GM21717 (cell line): ENCODE measurements at regions not wholly inside any gene's neighbourhood (a gene's known extent, or its start where the extent isn't known, plus 50 kb on each side); places are given as distances from the start of the nearest gene placed in this dataset.
"Not testable (repeated sequence)": the region's sequence is repeated elsewhere in the genome, so short reads cannot be mapped to it uniquely, and the experiment has no call there.

Experiments used
- ATAC-seq: cut with Tn5 transposase; IDR thresholded peaks from one replicate; pipeline ENCODE4 v1.9.1; 2021; ENCODE audit warnings: mild to moderate bottlenecking, moderate library complexity; ENCODE audit not compliant: unreplicated experiment

DNA sequence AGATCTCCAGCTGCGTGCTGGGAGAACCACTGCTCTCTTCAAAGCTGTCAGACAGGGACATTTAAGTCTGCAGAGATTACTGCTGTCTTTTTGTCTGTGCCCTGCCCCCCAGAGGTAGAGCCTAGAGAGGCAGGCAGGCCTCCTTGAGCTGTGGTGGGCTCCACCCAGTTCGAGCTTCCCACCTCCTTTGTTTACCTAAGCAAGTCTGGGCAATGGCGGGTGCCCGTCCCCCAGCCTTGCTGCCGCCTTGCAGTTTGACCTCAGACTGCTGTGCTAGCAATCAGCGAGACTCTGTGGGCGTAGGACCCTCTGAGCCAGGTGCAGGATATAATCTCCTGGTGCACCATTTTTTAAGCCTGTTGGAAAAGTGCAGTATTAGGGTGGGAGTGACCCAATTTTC lies 128.6 kb downstream of the ACTR3 start:
- not testable (repeated sequence) for ATAC-seq

DNA sequence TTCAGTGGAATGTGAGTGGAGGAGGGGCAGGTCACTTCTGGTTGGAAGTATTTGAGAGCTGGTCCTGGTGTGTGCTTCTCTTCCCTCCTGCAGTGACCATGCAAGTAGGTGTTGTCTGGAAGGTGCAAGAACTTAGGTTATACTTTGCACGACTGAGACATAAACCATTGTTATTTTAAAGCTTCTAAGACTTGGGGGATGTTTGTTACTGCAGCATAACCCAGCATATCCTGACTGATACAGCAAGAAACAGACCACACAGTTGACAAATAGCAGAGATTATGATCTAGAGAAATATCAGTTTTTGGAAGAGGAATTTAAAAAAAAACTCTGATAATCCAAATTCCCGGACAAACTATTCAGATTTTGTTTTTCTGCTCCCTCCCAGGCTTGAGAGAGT lies 130.8 kb downstream of the ACTR3 start:
- ATAC-seq, result no peak

DNA sequence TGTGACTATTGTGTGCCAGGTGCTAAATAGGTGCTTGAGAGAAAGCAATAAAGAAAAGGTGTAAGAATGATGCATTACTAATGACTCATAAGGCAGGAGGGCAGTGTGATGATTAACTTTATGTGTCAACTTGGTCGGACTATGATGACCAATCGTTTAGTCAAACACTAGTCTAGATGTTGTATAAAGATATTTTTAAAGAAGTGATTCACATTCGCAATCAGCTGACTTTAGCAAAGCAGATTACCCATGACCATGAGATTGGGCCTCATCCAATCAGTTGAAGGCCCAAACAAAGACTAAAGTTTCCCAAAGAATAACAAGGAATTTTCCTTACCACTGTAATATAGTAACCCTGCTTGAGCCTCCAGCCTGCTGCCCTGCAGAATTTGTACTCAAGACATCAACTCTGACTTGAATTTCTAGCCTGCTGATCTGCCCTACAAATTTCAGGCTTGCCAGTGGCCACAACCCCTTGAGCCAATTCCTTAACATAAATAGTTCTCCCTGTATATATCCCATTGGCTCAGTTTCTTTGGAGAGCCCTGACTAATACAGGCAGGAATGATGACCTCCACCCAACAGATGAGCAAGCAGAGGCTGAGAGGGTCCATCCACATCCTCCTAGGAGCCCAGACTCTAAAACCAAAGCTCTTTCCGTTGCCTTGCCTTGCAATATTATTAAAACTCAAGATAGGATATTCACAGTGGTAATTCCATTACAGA lies 132.6 kb downstream of the ACTR3 start:
- ATAC-seq, result no peak

DNA sequence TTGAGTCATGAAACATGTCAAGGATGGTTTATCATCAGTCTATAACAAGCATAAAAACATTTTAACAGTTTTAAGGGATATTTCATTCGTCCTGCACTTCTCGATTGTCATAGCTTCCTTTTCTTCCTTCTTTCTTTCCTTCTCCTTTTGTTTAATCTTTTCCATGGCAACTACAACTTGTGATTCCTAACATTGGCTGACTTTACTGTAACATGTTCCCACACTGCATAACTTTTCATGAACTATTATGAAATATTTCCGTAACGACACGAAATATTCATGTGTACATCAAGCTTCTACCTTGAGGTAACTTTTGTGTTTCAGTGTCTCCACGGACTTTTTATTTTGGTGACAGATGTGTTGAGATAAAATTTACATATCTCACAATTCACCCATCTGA lies 134.4 kb downstream of the ACTR3 start:
- ATAC-seq, result no peak

DNA sequence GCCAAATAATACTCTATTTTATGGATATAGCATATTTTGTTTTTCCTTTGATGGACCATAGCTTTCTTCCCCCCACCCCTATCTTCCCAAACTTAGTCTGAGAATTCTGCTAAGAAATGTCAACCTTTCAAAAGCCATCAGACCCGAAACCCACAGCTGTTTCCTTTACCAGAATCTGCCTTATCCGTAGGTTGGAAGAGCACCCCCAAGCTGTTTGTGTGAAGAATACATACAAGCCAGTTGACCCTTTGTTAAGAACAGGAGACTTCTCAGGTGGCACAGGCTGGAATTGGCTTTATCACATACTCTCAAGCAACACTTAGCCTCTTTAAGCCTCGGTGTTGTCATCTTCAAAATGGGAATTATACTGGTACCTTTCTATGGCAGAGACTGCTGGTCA lies 135.1 kb downstream of the ACTR3 start:
- ATAC-seq, result no peak

DNA sequence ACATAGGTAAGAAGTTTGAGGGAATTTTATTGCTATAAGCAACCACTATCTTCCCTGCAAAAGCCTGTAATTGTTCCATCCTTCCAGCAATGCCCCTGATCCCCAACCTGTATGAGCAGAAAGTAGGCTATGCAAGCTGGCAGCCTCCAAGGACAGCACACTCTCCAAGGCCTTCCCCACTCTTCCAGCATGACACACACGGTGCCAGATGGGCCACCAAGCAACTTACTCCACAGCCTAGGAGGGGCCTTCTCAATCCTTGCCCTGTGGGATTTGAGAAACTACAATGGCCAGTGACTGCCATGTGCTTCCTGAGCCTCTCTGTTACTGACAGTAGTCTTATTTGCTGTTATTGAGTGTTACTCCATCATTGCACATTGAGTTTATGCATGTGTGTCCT lies 137.5 kb downstream of the ACTR3 start:
- ATAC-seq, result no peak

DNA sequence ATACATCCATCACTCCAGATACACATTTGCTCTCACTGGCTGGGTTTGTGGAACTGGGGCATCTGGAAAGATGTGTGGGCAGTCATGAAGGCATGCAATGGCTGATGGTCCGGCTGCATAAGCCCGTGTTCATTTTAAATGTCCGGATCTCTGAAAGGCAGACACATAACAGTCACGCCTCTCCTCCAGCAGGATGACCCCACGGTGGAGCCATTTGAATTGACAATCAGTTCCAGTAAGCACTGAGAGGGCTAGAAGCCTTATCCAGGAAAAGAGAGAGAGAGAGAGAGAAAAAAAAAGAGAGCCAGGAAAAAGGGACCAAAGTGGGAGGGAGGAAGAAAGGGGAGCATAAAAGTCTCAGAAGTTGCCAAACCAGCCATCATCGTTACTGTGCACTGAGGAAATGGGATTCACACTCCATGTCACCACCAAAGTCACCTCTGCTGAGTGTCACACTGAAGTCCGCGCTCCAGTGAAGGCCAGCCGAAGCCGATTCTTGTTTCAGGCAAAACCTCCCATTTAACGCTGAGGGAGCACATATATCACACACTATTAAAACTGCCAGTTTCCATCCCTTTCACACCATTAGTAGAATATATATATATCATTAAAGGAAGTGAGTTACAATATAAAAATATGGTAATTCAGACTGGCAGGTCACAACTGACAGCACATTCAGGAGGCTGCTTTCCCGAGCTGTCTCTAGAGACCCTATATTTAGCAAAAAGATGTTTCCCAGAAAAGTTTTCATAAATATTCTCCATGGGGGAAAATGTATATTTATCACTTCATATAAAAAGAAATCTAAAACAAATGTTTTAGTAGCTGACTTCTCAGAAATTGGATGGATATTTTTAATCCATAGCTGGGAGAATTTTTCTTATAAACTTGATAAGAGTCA lies 142.0 kb downstream of the ACTR3 start:
- ATAC-seq, result no peak

DNA sequence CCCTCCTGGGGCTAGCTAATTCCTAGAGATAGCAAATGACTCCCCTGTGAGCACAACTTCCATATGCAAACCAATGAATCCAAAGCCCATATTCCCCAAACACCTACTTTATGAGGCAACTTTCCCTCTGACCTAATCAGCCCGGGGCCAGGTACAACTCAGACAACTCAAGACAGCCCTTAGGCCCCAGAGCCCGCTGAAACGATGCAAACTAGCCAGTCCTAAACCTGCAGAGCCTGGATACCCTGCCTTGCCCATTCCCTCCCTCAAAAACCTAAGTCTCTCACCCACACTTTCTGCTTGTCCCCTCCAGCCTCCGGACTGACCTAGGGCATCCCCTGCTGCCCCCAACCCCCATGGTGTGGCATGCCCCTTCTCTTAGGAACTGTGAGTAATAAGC lies 142.8 kb downstream of the ACTR3 start:
- ATAC-seq, result no peak

DNA sequence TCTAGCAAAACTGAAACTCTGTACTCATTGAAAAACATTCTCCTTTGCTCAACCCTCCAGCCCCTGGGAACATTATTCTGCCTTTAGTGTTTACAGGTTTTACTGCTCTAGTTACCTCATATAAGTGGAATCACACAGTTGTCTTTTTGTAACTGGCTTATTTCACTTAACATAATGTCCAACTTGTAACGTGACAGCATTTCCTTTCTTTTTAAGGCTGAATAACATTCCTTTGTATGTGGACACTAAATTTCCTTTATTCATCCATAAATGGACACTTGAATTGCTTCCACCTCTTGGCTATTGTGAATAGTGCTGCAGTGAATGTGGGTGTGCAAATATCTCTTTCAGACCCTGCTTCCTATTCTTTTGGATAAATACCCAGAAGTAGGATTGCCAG lies 144.9 kb downstream of the ACTR3 start:
- ATAC-seq, result no peak

DNA sequence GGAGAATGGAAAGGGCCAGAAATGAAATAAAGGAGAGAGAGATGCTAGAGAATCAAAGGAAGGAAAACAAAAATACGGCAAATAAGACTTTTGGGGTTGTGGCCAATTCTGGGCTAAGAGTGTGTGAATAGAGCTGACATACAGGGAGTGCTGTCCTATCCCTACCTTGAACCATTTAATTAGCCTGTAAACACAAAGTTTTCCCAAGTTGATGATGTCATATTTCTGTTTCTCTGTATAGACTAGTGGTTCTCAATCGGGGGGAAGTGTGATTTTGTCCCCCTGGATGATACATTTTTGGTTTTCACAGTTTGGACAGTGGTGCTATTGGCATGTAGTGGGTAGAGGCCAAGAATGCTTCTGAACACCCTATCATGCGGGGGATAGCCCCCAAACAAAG lies 148.8 kb downstream of the ACTR3 start:
- ATAC-seq, result no peak

DNA sequence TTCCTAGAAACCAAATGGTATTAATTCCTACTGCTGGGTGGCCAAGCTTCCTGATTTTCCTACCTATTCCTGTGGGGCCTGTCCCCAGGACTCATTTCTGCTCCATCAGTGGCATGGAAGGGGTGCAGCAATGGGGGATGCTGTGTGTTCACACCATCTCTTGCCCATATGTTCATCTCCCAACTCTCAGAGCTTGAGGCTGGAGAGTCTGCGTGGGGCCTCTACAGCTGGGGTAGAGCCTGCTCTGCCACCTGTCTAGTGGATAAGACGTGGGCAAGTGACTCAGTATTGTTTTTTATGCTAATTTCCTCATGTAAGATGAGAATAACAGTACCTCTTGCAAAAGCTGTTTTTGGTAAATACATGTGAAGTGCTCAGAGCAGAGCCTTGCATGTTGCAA lies 149.8 kb downstream of the ACTR3 start:
- ATAC-seq, result no peak

DNA sequence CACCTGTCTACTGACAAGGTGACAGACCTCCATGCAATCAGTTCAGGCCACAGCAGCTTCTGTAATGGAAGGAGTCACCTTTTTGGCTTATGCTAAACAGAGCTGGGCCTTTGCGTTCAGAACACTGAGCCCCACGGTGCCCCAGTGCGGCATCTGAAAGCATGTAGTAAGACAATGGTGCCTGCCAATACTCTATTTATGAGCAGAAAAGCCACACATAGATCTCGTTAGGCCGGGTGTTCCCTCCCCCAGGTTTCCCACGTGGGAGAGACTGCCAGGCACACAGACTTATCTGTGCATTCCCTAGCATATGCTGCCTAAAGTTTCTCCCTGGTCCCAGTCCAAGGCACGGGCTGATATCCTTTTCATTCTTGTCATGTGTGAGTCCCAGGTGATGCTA lies 150.9 kb downstream of the ACTR3 start:
- ATAC-seq, result no peak

DNA sequence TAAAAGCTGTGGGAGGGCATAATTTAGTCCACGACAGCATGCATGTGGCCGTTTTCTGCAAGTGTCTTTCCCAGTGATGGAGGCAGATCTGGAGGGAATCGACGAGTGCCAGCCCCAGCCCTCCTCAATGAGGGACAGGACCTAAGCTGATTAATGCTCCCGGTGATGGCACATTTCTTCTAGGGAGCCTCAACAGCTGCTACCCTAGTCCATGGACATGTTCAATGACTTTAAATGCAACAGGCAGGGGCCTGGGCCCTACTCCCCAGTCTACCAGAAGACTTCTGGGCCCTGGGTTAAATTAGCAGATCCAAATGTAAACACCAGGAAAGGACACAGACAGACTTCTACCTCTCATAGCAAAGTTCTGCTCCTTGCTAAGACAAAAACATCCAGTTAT lies 155.1 kb downstream of the ACTR3 start:
- no peak for ATAC-seq

DNA sequence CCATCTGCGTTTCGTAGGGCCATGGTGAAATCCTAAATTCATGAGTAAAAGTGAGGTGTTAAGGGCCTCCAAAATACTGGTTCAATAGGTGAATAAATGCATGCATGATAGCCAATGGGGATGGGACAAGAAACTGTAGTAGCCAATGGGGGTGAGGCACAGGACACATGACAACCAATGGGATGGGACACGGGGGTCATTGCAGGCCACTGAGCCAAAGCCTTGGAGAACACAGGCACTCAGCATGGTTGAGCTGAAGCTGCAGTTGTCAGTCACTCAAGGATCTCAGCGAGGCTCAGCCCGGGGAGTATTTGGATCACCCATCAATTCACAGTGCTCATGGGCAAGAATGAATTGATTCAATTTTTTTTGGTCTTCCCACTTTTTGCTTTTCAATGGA lies 156.5 kb downstream of the ACTR3 start:
- ATAC-seq, result no peak

DNA sequence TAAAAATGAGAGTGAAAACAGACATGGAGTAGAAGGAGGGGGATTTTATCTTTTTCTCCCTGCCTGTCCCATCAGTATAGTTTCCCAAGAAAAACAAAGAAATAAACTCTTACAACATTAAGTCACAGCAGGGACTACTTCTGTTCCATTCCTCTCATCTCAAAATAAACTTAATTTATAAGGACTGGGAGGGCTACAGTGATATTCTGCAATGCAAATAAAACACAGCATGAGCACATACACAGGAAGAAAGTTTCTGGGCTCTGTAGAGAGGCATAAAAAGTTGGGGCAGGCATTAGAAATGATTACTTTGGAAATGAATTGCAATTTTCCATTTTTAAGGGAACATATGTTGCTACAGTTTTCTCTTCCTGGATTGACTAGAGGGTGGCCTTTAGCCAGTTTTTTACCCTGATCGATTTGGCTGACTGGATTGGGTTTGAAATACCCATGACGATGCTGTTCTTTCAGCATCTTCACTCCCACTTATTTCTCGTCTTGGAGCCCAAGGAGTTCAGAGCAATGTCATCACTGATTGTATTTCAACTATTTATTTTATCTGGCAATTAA lies 157.1 kb downstream of the ACTR3 start:
- ATAC-seq, result no peak

DNA sequence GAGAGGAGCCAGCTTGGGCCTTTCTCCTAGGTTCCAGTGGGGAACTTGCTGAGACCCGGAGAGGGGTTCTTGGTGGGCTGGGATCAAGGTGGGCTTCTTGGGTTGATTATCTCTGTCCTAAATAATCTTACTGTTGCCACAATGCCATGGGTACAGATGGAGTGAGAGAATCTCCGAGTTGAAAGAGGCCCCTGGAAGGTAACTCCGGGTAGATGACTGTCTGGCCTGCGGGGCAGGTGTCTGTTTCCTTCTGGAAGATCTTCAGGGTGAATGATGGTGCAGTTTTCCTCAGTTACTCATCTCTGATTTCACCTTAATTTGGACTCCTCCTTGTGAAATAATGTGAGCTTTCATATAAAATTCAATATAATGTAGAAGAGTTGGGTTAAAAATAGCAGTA lies 159.4 kb downstream of the ACTR3 start:
- no peak for ATAC-seq

DNA sequence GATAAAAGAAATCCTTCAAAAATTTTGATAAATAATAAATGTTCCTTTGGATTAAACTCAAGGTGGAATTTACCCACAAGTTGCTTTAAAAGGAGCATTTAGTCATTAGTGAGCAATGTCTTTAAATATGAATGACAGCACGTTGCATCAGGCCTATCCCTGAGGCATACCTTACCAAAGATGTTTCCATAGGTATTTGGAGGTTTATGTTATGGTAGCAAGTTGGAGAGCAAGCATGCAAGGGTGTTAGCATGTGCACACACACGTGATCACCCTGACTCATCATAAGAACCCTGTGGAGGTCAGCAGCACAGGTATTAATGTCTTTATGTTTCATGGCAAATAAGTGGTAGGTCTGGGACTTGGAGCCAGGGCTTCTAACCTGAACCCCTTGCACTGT lies 159.9 kb downstream of the ACTR3 start:
- ATAC-seq, result no peak

DNA sequence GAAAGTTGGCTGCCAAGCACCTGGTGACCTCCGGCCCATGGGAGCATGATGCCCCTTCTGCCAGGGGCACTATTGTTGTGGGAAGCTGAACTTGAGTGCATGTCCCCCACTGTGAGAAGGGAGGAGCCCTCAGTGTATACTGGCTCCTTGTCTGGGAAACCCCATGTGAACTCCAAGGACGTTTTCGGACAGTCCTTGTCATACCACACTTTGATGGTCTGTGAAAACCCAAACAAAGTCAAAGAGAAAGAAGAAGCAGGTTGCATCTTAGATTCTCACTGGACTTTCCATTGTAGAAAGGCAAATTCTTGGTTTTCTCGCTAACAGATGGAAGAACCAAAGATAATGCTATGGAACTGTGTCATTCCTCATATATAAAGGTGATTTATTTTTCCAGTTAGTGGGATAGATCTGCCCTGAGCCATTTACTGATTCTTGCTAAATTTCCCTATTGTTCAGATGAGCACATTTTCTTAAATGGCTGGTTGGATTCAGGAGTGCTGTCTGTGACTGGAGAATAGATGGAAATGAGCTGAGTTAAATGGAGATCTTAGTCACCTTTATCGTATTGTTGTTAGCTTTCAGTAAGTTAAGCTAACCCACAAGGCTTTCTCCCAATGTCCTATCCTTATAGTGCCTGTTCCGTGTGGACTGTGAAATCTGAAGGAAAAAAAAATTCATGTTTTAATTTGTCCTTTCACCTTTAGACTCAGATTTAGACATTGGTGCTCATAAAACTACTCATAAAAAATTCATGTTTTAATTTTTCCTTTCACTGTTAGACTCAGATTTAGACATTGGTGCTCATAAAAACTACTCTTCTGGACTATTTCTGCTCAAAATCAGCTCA lies 166.6 kb downstream of the ACTR3 start:
- peak; percentile 92 for ATAC-seq

DNA sequence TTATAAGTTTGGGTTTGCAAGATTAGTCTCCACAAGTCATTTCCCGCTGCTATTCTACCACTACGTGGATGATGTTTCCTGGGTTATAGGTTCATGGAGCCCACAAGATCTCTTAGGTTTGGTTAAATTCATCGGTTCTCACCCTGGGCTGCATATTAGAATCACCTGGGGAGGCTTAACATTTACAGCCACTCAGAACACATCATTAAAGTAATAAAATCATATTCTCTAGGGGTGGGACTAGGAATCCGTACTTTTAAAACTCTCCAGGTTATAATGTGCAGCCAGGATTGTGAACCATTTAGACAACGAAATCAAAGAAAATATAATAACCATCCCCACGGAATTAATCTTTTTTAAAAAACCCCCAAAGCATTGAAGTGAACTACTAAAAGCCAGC lies 167.7 kb downstream of the ACTR3 start:
- no peak for ATAC-seq

DNA sequence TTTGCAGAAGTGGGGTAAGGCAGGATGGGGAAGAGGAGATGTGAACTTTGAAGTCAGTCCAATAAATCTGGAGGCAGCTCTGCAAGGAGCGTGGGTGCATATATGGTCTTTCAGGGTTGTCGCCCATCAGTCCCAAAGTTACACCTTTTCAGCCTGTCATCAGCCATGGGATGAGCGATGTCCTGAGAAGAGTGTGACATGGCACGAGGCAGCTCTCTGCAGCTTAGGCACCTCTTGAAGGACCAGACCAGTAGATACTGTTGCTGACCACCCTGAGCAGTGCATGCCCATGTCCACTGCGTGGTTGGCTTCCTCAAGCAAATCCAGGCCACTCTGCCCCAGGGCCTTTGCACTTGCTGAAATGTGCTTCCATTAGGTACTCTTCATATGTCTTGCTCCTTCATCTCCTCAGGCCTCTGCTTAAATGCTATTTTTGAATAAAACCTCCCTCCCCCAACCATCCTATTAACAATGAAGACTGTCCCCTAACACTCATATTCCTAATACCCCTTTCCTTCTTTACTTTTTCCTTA lies 171.7 kb downstream of the ACTR3 start:
- no peak for ATAC-seq

DNA sequence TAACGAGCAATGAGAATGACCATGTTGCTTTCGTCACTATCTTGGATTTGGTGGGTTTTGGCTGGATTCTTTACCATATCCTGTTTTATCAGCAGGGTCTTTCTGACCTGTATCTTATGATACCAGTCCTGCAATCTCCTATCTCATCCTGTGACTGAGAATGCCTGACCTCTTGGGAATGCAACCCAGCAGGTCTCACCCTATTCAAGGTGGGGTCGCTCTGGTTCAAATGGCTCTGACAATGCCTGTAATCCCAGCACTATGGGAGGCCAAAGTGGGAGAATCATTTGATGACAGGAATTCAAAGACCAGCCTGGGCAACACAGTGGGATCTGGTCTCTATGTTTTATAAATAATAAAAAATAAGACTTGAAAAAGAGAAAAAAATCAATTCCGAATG lies 173.5 kb downstream of the ACTR3 start:
- no peak for ATAC-seq
